Neutrophil (primary cell): ENCODE measurements at regions not wholly inside any gene's neighbourhood (a gene's known extent, or its start where the extent isn't known, plus 50 kb on each side); places are given as distances from the start of the nearest gene placed in this dataset.
"Not testable (repeated sequence)": the region's sequence is repeated elsewhere in the genome, so short reads cannot be mapped to it uniquely, and the experiment has no call there.

ENCODE experiments used
- H3K27ac ChIP-seq: fragments of 200-600 bp; sonication (generic); 2 replicates; pipeline ENCODE4 v1.5.1; 2016; ENCODE audit warnings: mild to moderate bottlenecking, moderate library complexity
- H3K27me3 ChIP-seq: fragments of 200-600 bp; sonication (generic); 2 replicates; pipeline ENCODE4 v1.6.0; 2016; ENCODE audit warnings: mild to moderate bottlenecking
- H3K36me3 ChIP-seq: fragments of 200-600 bp; sonication (generic); 2 replicates; pipeline ENCODE4 v1.5.1; 2017
- H3K4me1 ChIP-seq, 2 experiments: fragments of 200-600 bp in 1 of 2; sonication (generic) in 1 of 2; 1 replicate in 1 of 2; 2 replicates in 1 of 2; pipeline versions ENCODE4 v1.5.1 to v1.6.1; 2013 to 2016; ENCODE audit warnings: low read depth in 1 of 2, low read length in 1 of 2, mild to moderate bottlenecking in 1 of 2, moderate library complexity in 1 of 2; ENCODE audit not compliant: control insufficient read depth in 1 of 2, insufficient read depth in 1 of 2
- H3K4me3 ChIP-seq, 2 experiments: fragments of 200-600 bp in 1 of 2; sonication (generic) in 1 of 2; 1 replicate in 1 of 2; 2 replicates in 1 of 2; pipeline ENCODE4 v1.5.1; 2013 to 2016; ENCODE audit warnings: low read depth in 1 of 2, low read length in 1 of 2, mild to moderate bottlenecking in 1 of 2, moderate library complexity in 1 of 2
- H3K9me3 ChIP-seq: fragments of 200-600 bp; sonication (generic); 2 replicates; pipeline ENCODE4 v1.5.1; 2016
- TF ChIP-seq, protein P1 (sequence below): fragments of 200-600 bp; sonication (generic); IDR thresholded peaks from 2 replicates; pipeline ENCODE4 v1.5.1; 2016; ENCODE audit warnings: antibody characterized with exemption

DNA sequence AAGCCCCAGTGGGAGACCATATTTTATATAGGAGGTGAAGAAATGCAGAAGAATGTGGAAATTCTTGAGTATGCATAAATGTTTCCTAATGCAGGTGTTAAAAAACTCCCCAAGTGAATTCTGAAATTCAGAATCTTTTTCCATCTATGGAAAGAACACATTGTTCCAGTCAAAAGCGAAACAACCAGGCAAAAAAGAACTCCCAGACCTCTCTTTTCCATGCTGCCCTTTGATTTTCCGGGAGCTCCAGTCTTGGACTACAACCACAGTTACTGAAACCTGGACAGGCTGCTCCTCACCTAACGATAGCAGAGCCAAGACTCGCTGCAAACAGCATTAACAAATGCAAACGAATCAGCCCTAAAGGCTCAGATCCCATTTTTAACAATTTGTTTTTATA, 108.7 kb upstream of the CNKSR3 start:
- TF ChIP-seq, protein P1, sequence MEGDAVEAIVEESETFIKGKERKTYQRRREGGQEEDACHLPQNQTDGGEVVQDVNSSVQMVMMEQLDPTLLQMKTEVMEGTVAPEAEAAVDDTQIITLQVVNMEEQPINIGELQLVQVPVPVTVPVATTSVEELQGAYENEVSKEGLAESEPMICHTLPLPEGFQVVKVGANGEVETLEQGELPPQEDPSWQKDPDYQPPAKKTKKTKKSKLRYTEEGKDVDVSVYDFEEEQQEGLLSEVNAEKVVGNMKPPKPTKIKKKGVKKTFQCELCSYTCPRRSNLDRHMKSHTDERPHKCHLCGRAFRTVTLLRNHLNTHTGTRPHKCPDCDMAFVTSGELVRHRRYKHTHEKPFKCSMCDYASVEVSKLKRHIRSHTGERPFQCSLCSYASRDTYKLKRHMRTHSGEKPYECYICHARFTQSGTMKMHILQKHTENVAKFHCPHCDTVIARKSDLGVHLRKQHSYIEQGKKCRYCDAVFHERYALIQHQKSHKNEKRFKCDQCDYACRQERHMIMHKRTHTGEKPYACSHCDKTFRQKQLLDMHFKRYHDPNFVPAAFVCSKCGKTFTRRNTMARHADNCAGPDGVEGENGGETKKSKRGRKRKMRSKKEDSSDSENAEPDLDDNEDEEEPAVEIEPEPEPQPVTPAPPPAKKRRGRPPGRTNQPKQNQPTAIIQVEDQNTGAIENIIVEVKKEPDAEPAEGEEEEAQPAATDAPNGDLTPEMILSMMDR = no peak
- no peaks in the 10 kb centered on the region for H3K9me3 ChIP-seq
- H3K4me3 ChIP-seq = no peak overlapping the region
- H3K27me3 ChIP-seq = no peaks in the 10 kb centered on the region
- H3K27ac ChIP-seq = no peak overlapping the region
- H3K4me1 ChIP-seq = no peaks in the 10 kb centered on the region
- H3K36me3 ChIP-seq = no peaks in the 10 kb centered on the region

DNA sequence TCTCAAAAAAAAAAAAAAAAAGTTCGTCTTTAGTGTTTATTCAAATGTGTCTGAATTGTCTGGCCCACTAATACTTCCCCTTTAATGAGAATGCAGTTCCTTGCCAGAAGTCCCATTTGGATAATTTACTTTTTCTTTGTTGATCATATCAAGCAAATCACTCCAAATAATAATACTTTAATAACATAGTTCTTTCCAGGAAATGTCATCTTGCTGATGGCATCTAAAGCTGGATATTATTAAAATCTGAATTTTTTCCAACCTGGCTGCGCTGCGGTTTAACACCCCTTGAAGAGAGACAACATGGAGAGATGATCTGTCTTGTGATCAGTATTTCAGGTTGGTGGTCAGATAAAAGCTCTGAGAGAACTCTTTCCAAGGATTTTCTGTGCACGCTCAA, 111.2 kb upstream of the CNKSR3 start:
- Histone ChIP-seq H3K27ac (no peak overlapping the region), H3K9me3 (no peaks in the 10 kb centered on the region), H3K36me3 (no peaks in the 10 kb centered on the region), H3K27me3 (no peaks in the 10 kb centered on the region), H3K4me1 (no peaks in the 10 kb centered on the region), H3K4me3 (no peak overlapping the region)
- TF ChIP-seq, protein P1 = no peak

DNA sequence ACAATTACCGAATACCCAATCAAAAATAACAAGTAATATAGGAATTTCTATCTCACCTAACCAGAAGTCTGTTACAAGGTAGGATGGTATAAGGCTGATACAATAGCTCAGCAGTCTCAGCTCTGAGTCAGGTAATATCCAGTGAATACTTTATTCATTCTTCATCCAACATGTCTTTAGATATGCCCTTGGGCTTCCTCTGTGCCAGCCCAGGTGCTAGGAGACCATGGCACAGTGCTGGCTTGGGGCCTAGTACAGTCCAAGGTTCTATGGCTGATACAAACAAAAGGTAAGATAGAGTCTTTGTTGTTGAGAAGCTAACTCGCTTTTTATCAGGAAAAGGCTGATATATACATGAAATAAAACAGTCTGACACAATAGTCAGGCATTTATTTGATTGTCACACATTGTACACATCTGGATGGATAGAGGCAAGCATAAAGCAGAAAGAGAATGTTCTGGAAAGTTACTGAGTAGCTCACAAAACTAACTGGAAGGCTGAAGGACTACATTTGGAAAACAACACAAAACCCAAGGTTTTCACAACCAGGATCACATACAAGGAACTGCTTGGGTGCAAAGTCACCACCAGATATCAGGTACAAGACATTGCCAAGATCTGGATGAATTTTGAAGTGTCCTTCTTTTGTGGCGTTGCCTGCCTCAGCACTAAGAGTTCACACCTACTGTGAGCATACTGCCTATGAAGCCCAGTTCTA, 110.4 kb upstream of the SCAF8 start:
- Histone ChIP-seq H3K4me3 (no peak overlapping the region), H3K27ac (no peak overlapping the region), H3K36me3 (no peaks in the 10 kb centered on the region), H3K27me3 (no peaks in the 10 kb centered on the region), H3K4me1 (no peaks in the 10 kb centered on the region), H3K9me3 (no peaks in the 10 kb centered on the region)
- TF ChIP-seq, protein P1 = no peak

DNA sequence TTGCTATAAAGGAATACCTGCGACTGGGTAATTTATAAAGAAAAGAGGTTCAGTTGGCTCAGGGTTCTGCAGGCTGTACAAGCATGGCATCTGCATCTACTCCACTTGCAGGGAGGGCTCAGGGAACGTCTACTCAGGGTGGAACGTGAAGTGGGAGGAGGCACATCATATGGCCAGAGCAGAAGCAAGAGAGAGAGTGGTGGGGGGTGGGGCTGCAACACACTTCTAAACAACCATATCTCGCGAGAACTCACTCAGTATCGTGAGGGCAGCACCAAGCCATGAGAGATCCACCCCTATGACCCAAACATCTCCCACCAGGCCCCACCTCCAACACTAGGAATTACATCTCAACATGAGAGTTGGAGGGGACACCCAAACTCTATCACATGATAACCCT, 109.8 kb upstream of the SCAF8 start:
- no peak overlapping the region for H3K27ac ChIP-seq

DNA sequence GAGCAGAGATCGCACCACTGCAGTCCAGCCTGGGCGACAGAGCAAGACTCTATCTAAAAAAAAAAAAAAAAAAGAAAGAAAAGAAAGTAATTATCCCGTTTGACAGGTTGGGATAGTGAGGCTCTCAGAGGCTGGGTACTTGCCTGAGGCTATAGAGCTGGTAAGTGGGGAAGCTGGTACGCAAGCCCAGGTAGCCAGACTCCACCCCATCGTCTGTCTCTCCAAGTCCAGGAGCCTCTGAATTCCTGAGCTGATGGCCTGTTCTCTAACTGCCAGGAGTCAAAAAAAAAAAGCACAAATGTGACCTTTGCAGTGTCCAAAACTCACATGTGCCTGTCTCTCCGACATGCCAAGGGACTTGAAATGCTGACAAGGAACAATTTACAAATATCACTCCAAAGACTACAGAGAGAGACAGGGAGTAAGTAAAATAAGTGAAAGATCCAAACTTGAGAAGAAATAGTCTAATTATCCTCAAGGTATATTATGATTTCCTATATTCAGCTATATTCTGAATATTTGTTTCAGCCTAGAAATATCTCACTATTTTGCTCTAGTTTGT, 109.1 kb upstream of the SCAF8 start:
- Histone ChIP-seq H3K9me3 (no peaks in the 10 kb centered on the region), H3K4me1 (no peaks in the 10 kb centered on the region), H3K36me3 (no peaks in the 10 kb centered on the region), H3K27me3 (no peaks in the 10 kb centered on the region), H3K4me3 (no peak overlapping the region), H3K27ac (no peak overlapping the region)
- TF ChIP-seq, protein P1 = no peak

More for the DNA sequence above, 109.8 kb upstream of the SCAF8 start:
- TF ChIP-seq, protein P1 = no peak
- no peaks in the 10 kb centered on the region for H3K9me3 ChIP-seq
- no peak overlapping the region for H3K4me3 ChIP-seq
- no peaks in the 10 kb centered on the region for H3K36me3 ChIP-seq
- H3K27me3 ChIP-seq = no peaks in the 10 kb centered on the region
- H3K4me1 ChIP-seq = no peaks in the 10 kb centered on the region

DNA sequence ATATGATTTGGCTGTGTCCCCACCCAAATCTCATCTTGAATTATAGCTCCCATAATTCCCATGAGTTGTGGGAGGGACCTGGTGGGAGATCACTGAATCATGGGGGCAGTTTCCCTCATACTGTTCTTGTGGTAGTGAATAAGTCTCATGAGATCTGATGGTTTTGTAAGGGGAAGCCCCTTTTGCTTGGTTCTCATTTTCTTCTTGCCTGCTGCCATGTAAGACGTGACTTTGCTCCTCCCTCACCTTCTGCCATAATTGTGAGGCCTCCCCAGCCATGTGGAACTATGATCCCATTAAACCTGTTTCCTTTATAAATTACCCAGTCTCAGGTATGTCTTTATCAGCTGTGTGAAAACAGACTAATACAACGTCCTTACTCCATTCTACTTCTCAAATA, 108.5 kb upstream of the SCAF8 start:
- H3K27ac ChIP-seq, H3K4me1 ChIP-seq, H3K9me3 ChIP-seq, H3K4me3 ChIP-seq, H3K36me3 ChIP-seq, H3K27me3 ChIP-seq: not testable (repeated sequence)
